Hepatocyte (in vitro differentiated cells): ENCODE measurements at regions not wholly inside any gene's neighbourhood (a gene's known extent, or its start where the extent isn't known, plus 50 kb on each side); places are given as distances from the start of the nearest gene placed in this dataset.

Experiments
- EZH2 ChIP-seq: fragments of 200-600 bp; sonication (generic); IDR thresholded peaks from 2 replicates; pipeline ENCODE4 v1.6.1; 2016; ENCODE audit warnings: antibody characterized with exemption, mild to moderate bottlenecking, borderline replicate concordance
- EZH2phosphoT487 ChIP-seq: fragments of 200-600 bp; sonication (generic); IDR thresholded peaks from one replicate; pipeline ENCODE4 v1.6.1; 2018; ENCODE audit warnings: antibody characterized with exemption, mild to moderate bottlenecking, low read depth, moderate library complexity; ENCODE audit not compliant: unreplicated experiment, severe bottlenecking
- TF ChIP-seq, protein P1 (sequence below): fragments of 200-600 bp; sonication (generic); IDR thresholded peaks from 2 replicates; pipeline ENCODE4 v1.5.1; 2016; ENCODE audit warnings: antibody characterized with exemption, mild to moderate bottlenecking; ENCODE audit not compliant: poor library complexity

DNA sequence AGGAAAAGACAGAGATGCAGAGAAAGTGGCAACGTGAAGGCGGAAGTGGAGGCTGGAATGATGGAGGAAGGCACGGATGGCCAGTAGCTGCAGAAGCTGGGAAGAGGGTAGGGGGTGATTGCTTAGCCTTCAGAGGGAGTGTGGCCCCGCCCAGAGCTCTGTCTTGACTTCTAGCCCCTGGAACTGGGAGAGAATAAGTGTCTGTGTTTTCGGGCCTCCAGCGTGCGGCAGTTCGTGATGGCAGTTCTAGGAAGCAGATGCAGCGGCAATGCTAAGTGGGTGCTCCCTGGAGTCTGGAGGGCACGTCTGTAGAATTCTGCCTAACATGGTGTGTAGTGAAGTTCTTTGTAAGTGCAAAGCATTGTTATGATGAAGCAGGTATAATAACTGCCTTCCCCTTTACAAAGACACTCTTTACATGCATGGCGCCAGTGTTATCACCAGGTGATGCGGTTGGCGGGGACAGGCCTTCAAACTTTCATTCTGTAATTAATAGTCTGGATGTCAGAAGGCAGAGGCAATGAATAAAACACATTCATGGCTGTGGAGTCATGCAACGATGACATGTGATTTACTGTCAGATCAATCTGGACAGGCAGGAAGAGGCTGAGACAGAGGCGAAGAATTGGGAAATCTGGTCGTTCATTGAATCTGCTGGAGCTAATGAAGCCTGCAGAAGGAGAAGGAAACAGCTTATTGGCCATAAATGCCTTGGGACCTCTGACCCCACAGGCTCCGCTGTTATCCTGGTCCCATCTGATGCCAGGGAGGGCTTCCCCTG is 228.6 kb downstream of the GLRX3 start:
- TF ChIP-seq, protein P1, sequence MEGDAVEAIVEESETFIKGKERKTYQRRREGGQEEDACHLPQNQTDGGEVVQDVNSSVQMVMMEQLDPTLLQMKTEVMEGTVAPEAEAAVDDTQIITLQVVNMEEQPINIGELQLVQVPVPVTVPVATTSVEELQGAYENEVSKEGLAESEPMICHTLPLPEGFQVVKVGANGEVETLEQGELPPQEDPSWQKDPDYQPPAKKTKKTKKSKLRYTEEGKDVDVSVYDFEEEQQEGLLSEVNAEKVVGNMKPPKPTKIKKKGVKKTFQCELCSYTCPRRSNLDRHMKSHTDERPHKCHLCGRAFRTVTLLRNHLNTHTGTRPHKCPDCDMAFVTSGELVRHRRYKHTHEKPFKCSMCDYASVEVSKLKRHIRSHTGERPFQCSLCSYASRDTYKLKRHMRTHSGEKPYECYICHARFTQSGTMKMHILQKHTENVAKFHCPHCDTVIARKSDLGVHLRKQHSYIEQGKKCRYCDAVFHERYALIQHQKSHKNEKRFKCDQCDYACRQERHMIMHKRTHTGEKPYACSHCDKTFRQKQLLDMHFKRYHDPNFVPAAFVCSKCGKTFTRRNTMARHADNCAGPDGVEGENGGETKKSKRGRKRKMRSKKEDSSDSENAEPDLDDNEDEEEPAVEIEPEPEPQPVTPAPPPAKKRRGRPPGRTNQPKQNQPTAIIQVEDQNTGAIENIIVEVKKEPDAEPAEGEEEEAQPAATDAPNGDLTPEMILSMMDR, result no peak
- TF ChIP-seq EZH2 (no peak), EZH2phosphoT487 (no peak)
